GM18520 (cell line): ENCODE measurements at regions not wholly inside any gene's neighbourhood (a gene's known extent, or its start where the extent isn't known, plus 50 kb on each side); places are given as distances from the start of the nearest gene placed in this dataset.
"Not testable (repeated sequence)": the region's sequence is repeated elsewhere in the genome, so short reads cannot be mapped to it uniquely, and the experiment has no call there.

ENCODE experiments used
- ATAC-seq: cut with Tn5 transposase; IDR thresholded peaks from one replicate; pipeline ENCODE4 v1.9.1; 2021; ENCODE audit not compliant: unreplicated experiment

- no peak for ATAC-seq
Measured at GRCh38 chr4:120636120-120636630, 286.4 kb downstream of the PRDM5 start.

DNA sequence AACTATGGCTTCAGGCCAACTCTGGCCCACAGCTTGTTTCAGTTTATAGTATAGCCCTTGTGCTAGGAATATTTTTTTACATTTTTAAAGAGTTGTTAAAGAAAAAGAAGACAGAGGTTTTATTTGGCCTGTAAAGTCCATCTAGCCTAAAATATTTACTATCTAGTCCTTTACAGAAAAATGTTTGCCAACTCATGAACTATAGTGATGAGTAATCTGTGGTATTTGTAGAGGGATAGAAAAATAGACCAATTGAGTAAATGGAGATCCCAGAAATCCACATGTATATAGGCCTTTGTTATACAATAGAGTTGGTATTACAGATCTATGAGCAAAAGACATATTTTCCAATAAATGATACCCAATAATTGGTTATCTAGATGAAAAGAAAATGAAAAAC, 288.7 kb downstream of the PRDM5 start:
- no peak for ATAC-seq

- ATAC-seq = no peak
Measured at GRCh38 chr4:120630427-120630826, 292.1 kb downstream of the PRDM5 start.

- ATAC-seq = no peak
Measured at GRCh38 chr4:120629546-120630108, 292.9 kb downstream of the PRDM5 start.

DNA sequence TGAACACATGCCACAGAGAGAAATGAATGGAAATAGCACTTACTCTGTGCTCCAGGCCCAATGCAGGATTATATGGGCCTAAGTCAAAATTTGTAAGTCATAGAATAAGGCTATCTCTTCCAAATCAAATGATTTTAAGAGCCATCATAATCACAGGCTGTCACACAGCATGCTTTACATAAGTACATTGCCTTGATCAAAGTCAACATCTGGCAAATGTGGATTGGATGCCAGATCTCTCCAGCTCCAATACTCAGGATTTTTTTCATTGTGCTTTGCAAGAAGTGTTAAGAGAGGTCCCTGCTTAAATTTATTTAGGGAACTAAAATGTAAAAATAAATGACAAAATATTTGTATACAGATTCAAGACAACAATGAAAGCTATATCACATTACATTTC, 299.9 kb downstream of the PRDM5 start:
- no peak for ATAC-seq

DNA sequence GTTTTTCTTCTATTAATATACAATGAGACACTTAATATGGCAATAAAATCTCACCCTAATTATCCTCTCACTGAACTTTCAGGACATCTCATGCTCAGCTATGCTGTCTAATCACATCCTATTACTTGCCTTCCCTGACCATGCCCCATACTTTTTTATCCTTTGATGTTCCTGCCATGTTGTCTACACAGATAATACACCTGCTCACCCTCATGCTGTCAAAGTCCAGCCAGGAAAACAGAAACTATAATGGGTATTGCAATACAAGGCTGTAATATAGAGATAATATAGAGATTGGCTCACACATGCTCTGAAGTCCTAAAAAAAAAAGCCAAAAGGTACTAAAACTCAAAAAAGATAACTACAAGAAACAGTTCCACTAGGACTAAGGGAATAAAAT, 305.4 kb downstream of the PRDM5 start:
- no peak for ATAC-seq

DNA sequence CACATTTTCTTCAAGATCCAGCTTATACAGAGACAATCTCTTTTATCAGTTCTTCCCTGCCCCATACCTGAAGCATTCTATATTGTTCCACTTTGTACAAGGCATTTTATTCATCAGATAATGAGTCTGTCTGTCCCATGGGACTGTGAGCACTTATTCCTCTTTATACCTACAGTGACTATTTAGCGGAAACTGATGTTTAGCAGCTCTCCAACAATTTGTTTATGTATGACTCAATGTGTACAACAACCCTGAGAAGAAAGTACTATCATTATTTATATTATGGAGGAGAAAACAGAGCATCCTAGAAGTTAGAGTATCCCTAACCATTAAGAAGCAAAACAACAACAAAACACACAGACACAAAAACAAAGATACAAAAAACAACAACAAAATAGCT, 306.5 kb downstream of the PRDM5 start:
- no peak for ATAC-seq

- ATAC-seq = no peak
Measured at GRCh38 chr4:120613778-120614177, 308.7 kb downstream of the PRDM5 start.

GRCh38 chr4:120611092-120611491, 311.4 kb downstream of the PRDM5 start:
- ATAC-seq = no peak

GRCh38 chr4:120591038-120591437, 331.5 kb downstream of the PRDM5 start:
- ATAC-seq = no peak

DNA sequence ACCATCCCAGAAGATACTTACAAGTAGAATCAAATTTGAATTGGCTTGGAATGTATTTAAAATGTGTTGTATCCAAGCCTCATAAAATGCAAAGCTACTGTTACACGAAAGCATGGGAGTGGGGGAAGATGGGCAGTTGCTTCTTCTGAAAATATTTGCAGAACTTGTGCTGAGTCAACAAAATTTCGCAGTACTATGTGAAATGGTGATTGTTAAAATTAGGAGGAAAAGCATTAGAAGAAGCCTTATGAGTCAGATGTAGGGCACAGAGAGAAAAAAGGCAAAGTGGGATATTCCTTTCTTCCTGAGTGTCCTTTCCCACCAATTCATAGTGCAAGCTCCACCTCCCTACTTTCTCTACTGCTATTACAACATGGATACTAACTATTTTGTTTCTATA, 332.7 kb downstream of the PRDM5 start:
- ATAC-seq = no peak

DNA sequence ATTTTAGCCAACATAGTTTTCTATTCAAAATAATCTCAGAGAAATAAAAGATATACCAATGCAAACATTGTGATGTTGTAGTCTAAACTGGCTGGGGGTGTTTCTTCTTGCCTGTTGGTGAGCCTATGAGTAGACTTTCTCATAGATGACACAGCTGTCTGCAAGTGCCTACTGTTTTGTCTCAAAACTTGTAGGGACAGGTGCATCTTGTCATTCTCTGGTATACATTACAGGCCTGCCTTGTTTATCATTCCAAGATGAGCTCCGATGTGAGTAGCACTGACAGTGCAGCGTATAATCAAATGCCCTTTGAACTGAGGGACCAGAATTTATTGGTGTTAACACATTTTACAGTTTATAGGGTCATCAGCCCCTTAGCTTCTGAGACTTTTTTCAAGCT, 353.8 kb downstream of the PRDM5 start:
- ATAC-seq = no peak

- ATAC-seq = no peak
Measured at GRCh38 chr4:120561648-120562047, 360.9 kb downstream of the PRDM5 start.

DNA sequence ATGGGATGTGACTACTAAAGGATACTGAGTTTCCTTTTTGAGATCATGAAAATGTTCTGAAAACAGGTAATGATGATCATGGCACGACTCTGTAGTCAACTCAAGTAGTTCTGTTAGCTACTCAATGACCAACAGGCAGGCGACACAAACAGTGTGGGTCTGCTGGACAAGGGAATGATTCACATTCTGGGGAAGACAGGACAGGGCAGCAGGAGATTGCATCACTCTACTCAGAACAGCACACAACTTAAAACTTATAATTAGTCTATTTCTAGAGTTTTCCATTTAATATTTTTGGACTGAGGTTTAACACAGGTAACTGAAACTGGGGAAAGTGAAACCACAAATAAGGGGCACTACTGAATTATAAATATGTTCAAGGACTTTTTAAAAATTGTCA, 365.2 kb downstream of the PRDM5 start:
- ATAC-seq = no peak

- no peak for ATAC-seq
Measured at GRCh38 chr4:120555058-120555457, 367.5 kb downstream of the PRDM5 start.

DNA sequence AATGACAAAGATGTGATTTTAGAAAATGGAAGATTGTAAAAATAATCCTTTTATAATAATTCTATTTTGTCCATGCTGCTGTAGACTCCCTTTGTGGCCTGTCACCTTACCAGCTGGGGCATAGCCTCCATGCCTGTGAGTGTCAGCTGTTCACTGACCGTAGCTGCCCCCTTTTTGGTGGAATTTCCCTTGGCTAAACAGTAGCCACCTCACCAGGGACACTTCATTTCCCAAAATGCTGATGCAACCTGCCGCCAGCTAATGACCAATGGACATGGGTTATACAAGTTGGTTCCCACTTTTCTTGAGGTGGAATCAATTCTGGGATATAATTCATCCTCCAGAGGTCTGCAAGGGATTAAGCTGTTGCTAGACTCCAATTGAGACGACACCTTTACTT, 368.4 kb downstream of the PRDM5 start:
- ATAC-seq = no peak

DNA sequence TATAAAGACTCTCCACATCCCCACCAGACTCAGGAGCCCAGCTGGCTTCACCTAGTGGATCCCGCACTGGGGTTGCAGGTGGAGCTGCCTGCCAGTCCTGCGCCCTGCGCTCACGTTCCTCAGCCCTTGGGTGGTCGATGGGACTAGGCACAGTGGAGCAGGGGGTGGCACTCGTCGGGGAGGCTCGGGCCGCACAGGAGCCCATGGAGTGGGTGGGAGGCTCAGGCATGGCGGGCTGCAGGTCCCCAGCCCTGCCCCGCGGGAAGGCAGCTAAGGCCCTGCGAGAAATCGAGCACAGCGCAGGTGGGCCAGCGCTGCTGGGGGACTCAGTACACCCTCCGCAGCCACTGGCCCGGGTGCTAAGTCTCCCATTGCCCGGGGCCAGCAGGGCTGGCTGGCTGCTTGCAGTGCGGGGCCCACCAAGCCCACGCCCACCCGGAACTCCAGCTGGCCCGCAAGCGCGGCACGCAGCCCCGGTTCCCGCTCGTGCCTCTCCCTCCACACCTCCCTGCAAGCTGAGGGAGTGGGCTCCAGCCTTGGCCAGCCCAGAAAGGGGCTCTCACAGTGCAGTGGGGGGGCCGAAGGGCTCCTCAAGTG, 371.8 kb downstream of the PRDM5 start:
- not testable (repeated sequence) for ATAC-seq

GRCh38 chr4:120549011-120549570, 373.4 kb downstream of the PRDM5 start:
- no peak for ATAC-seq

DNA sequence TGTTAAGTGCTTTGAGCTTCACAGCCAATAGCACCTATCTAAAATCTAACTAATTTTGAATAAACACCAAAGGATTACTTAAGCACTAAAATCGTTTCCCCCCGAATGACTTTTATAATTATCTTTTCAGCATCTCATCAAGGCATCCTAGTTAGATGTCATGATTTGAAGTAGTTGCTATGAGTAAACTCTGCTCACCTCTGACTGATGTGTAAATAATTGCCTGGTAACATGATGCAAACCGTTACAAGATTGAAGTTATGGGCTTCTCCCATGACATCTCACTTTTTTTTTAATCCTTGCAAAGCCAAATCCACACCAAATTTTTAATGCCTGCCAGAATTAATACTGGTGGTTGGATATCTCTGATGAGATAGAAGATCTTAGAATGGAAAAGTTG, 377.1 kb downstream of the PRDM5 start:
- no peak for ATAC-seq

DNA sequence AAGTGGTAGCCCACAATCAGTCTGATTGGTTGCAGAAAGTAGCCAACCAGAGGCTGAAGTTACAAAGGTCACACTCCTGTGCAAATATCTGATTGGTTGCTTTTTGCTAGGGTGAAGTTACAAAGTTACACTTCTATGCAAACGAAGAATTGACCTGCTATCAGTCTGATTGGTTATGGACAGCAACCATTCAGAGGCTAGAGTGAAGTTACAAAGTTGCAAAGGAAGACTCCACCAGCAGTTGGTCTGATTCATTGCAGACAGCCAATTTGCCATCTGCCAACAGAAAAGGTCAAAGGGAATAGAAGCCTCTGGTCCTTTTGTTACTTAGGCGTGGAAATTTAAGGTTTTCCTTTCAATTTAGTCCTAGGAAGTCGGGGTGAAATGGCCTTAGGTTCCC, 377.7 kb downstream of the PRDM5 start:
- no peak for ATAC-seq

- ATAC-seq = no peak
Measured at GRCh38 chr4:120540625-120541024, 381.9 kb downstream of the PRDM5 start.

DNA sequence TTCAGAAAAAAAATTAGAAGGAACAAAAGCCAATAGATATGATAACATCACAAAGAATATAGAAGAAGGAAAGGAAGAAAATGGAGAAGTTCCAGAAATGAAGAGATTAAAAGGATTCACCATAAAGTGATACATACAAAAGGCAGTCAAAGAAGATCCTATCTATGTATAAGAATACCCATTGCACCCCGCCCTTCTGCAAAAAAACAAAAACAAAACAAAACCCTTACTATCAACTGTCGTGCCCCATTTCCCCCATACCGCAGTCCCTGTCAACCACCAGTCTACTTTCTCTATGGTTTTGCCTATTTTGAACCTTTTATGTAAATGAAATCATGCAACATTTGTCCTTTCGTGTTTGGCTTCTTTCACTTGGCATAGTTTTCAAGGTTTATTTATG, 385.6 kb downstream of the PRDM5 start:
- ATAC-seq = no peak

DNA sequence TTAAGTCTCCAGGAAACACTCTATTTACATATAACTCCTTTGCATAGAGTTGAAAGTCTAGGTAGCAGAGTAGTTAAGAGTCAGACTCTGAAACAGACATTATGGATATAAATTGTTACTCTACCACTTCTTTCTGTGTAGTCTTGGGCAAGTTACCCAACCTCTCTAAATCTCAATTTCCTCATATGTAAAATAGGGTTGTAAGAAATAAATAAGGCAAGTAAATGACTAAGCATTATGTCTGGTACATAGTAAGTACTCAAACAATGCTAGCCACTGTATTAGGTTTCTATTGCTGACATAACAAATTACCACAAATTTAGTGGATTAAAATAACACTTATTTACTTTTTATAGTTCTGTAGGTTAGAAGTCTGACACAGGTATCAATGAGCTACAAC, 394.1 kb downstream of the PRDM5 start:
- no peak for ATAC-seq
